H1 (cell line): ENCODE measurements at regions not wholly inside any gene's neighbourhood (a gene's known extent, or its start where the extent isn't known, plus 50 kb on each side); places are given as distances from the start of the nearest gene placed in this dataset.

Experiments
- CTCF ChIA-PET: fragments of 300-600 bp; sonication (Branson Sonifier 250); formaldehyde crosslinking; loops from one replicate; lab custom pipeline; 2021; ENCODE audit not compliant: partially characterized antibody; lab: Charles Lee
- POLR2A ChIA-PET: fragments of 300-600 bp; sonication (Branson Sonifier 250); formaldehyde crosslinking; loops from one replicate; lab custom pipeline; 2021; ENCODE audit warnings: inconsistent platforms; ENCODE audit not compliant: partially characterized antibody; lab: Charles Lee
- DNase-seq, 2 experiments: peaks; one replicate each; pipeline versions ENCODE4 v3.0.0 to v3.0.0-alpha.2; 2010 to 2022; ENCODE audit warnings: low spot score in 2 of 2, low read depth in 1 of 2, mixed read lengths in 1 of 2
- FAIRE-seq: peaks from 2 replicates; lab custom pipeline; 2011; peaks lifted over from hg19 to GRCh38; lab: Jason Lieb, UNC
- H2AFZ ChIP-seq: 2 replicates; pipeline ENCODE4 v1.8.1; 2012; ENCODE audit warnings: low read length, inconsistent platforms
- H2AK5ac ChIP-seq: 2 replicates; pipeline ENCODE4 v1.6.1; 2013; ENCODE audit warnings: low read depth, low read length
- H2BK120ac ChIP-seq: replicated peaks from 2 replicates; pipeline ENCODE3; 2013; ENCODE audit warnings: low read depth, low read length, inconsistent platforms
- H2BK12ac ChIP-seq: 2 replicates; pipeline ENCODE4 v1.6.1; 2013; ENCODE audit warnings: low read depth, low read length
- H2BK15ac ChIP-seq: 2 replicates; pipeline ENCODE4 v1.6.1; 2013; ENCODE audit warnings: low read length
- H2BK20ac ChIP-seq: 2 replicates; pipeline ENCODE4 v1.6.1; 2013; ENCODE audit warnings: low read length
- H2BK5ac ChIP-seq: 2 replicates; pipeline ENCODE4 v1.6.1; 2013; ENCODE audit warnings: low read depth, low read length
- H3K14ac ChIP-seq: 2 replicates; pipeline ENCODE4 v1.6.1; 2013; ENCODE audit warnings: inconsistent platforms; ENCODE audit not compliant: insufficient read length
- H3K18ac ChIP-seq: 2 replicates; pipeline ENCODE4 v1.6.1; 2013; ENCODE audit warnings: low read length; ENCODE audit errors: extremely low read depth
- H3K23ac ChIP-seq: 2 replicates; pipeline ENCODE4 v1.6.1; 2013; ENCODE audit warnings: inconsistent platforms; ENCODE audit not compliant: insufficient read length
- H3K23me2 ChIP-seq: 2 replicates; pipeline ENCODE4 v1.6.1; 2013; ENCODE audit warnings: low read depth, low read length
- H3K27ac ChIP-seq: 2 replicates; pipeline ENCODE4 v1.6.1; 2011; ENCODE audit warnings: low read depth, low read length, inconsistent platforms
- H3K27me3 ChIP-seq, 4 experiments: replicated peaks in 1 of 4; 1 replicate in 1 of 4; 2 replicates in 3 of 4; pipeline versions ENCODE4 v1.6.1 to v1.8.1; 2011 to 2013; ENCODE audit warnings: low read length in 3 of 4, mild to moderate bottlenecking in 3 of 4, inconsistent platforms in 2 of 4, mixed read lengths in 2 of 4, moderate library complexity in 1 of 4; ENCODE audit not compliant: control insufficient read depth in 3 of 4, insufficient read depth in 3 of 4; ENCODE audit errors: extremely low read depth in 1 of 4
- H3K36me3 ChIP-seq, 4 experiments: 2 replicates each; pipeline versions ENCODE4 v1.6.1 to v1.8.1; 2011 to 2013; ENCODE audit warnings: mild to moderate bottlenecking in 4 of 4, low read length in 3 of 4, moderate library complexity in 2 of 4, control low read depth in 1 of 4, inconsistent platforms in 1 of 4; ENCODE audit not compliant: insufficient read depth in 4 of 4, control insufficient read depth in 2 of 4
- H3K4ac ChIP-seq: replicated peaks from 2 replicates; pipeline ENCODE3; 2013; ENCODE audit warnings: low read length, low read depth, mixed read lengths, inconsistent platforms; ENCODE audit not compliant: insufficient read length
- H3K4me1 ChIP-seq, 4 experiments: replicated peaks in 1 of 4; 1 replicate in 1 of 4; 2 replicates in 3 of 4; pipeline versions ENCODE4 v1.6.1 to v1.8.1; 2011 to 2013; ENCODE audit warnings: low read length in 3 of 4, inconsistent platforms in 2 of 4, mixed read lengths in 1 of 4; ENCODE audit not compliant: insufficient read depth in 4 of 4, control insufficient read depth in 3 of 4
- H3K4me2 ChIP-seq, 2 experiments: 2 replicates each; pipeline versions ENCODE4 v1.6.1 to v1.8.1; 2011 to 2013; ENCODE audit warnings: low read depth in 2 of 2, low read length in 2 of 2, control low read depth in 1 of 2, inconsistent platforms in 1 of 2, mild to moderate bottlenecking in 1 of 2; ENCODE audit not compliant: insufficient read depth in 1 of 2
- H3K4me3 ChIP-seq, 4 experiments: fragments of 200-600, 300-600 bp in 1 of 4; sonication (generic), shearing (Covaris generic), sonication (Bioruptor Twin) in 1 of 4; 2 replicates each; pipeline versions ENCODE4 v1.5.1 to v1.8.1; 2011 to 2016; ENCODE audit warnings: low read length in 4 of 4, low read depth in 3 of 4, control low read depth in 2 of 4, inconsistent platforms in 2 of 4, mild to moderate bottlenecking in 2 of 4, mixed read lengths in 1 of 4, moderate library complexity in 1 of 4; ENCODE audit not compliant: insufficient read depth in 2 of 4; ENCODE audit errors: extremely low read depth in 1 of 4
- H3K56ac ChIP-seq: replicated peaks from 2 replicates; pipeline ENCODE3; 2013; ENCODE audit warnings: low read depth, mild to moderate bottlenecking, mixed read lengths, low read length, inconsistent platforms; ENCODE audit not compliant: insufficient read length
- H3K79me1 ChIP-seq: 2 replicates; pipeline ENCODE4 v1.6.1; 2013; ENCODE audit warnings: low read depth, low read length, control low read depth
- H3K79me2 ChIP-seq, 2 experiments: 2 replicates each; pipeline versions ENCODE4 v1.6.1 to v1.8.1; 2012 to 2013; ENCODE audit warnings: low read length in 2 of 2, mild to moderate bottlenecking in 2 of 2, inconsistent platforms in 1 of 2; ENCODE audit not compliant: insufficient read depth in 2 of 2, control insufficient read depth in 1 of 2
- H3K9ac ChIP-seq, 4 experiments: replicated peaks in 1 of 4; 1 replicate in 1 of 4; 2 replicates in 3 of 4; pipeline versions ENCODE4 v1.6.1 to v1.8.1; 2011 to 2013; ENCODE audit warnings: low read depth in 3 of 4, low read length in 3 of 4, control low read depth in 2 of 4, mild to moderate bottlenecking in 2 of 4, moderate library complexity in 2 of 4, inconsistent platforms in 1 of 4; ENCODE audit errors: extremely low read depth in 1 of 4
- H3K9me3 ChIP-seq, 2 experiments: 2 replicates each; pipeline versions ENCODE4 v1.6.1 to v1.8.1; 2012 to 2013; ENCODE audit warnings: mild to moderate bottlenecking in 2 of 2, moderate library complexity in 2 of 2, control low read depth in 1 of 2, inconsistent platforms in 1 of 2, low read depth in 1 of 2, low read length in 1 of 2, mixed read lengths in 1 of 2; ENCODE audit not compliant: insufficient read depth in 2 of 2
- H4K20me1 ChIP-seq, 2 experiments: replicated peaks in 1 of 2; 2 replicates each; pipeline versions ENCODE3 to v1.8.1; 2011 to 2013; ENCODE audit warnings: inconsistent platforms in 2 of 2, low read length in 2 of 2, mild to moderate bottlenecking in 1 of 2; ENCODE audit not compliant: insufficient read depth in 2 of 2, control insufficient read depth in 1 of 2
- H4K5ac ChIP-seq: 2 replicates; pipeline ENCODE4 v1.6.1; 2013; ENCODE audit warnings: low read length, low read depth, mixed read lengths, inconsistent platforms; ENCODE audit not compliant: insufficient read length
- H4K8ac ChIP-seq: 2 replicates; pipeline ENCODE4 v1.8.0; 2013; ENCODE audit warnings: mild to moderate bottlenecking, moderate library complexity, low read length, inconsistent platforms; ENCODE audit not compliant: insufficient read depth; ENCODE audit errors: extremely low read depth
- H4K91ac ChIP-seq: replicated peaks from 2 replicates; pipeline ENCODE3; 2013; ENCODE audit warnings: low read length, mixed read lengths, inconsistent platforms; ENCODE audit not compliant: insufficient read length
- EP300 ChIP-seq, 2 experiments: IDR thresholded peaks; 1 replicate in 1 of 2; 2 replicates in 1 of 2; pipeline ENCODE4 v1.6.1; 2011 to 2012; ENCODE audit warnings: low read depth in 2 of 2, low read length in 2 of 2, mild to moderate bottlenecking in 2 of 2, borderline replicate concordance in 1 of 2, inconsistent platforms in 1 of 2, moderate library complexity in 1 of 2
- WGBS, 2 experiments: shearing (Covaris generic) in 1 of 2; methylation state at CpG; one replicate each; pipeline versions ENCODE4 v1.1.6 to v1.1.7; 2013 to 2015; ENCODE audit warnings: low lambda C conversion rate in 2 of 2, mixed read lengths in 2 of 2, inconsistent platforms in 1 of 2, low coverage in 1 of 2, missing lambda C conversion rate in 1 of 2; ENCODE audit not compliant: insufficient replicate concordance in 2 of 2, insufficient coverage in 1 of 2, insufficient read length in 1 of 2; ENCODE audit errors: extremely low coverage in 1 of 2, missing lambda C conversion rate in 1 of 2; 5-methylcytosine and 5-hydroxymethylcytosine counted together

DNA sequence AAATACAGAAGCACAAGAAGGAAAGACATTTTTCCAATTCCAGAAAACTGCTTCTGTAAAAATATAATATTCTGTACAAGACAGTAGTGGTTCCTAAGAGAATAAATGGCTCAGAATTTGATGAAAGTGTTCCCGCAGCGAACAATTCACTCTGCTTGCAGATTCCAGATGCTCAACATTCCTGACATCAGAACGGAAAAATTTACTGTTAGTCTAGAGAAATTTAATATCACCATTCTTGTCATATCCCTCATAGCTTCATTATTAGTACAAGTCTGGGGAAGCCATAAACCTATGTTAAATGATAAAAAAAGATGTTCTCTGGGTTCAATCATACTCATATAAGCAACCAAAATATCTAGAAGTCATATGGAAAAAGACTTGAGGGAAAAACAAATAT lies 83.6 kb downstream of the MPP7 start:
- no peak overlapping the region for H2BK15ac ChIP-seq
- WGBS, 2 experiments: 88% methylated on average over 3 of the region's 3 CpGs; no CpG with 5 or more reads in 1 of the 2 experiments
- no peak overlapping the region for H3K56ac ChIP-seq
- FAIRE-seq (no peak), DNase-seq (no peak)
- no peak overlapping the region for H3K14ac ChIP-seq
- no peaks in the 10 kb centered on the region for H3K79me1 ChIP-seq
- H3K9me3 ChIP-seq: no peaks in the 10 kb centered on the region
- H4K8ac ChIP-seq: no peak overlapping the region
- ChIA-PET POLR2A (no interaction called here), CTCF (interaction anchor here (1.4 kb wide), 1 partner anchor 18 kb away, joined by 3 read pairs; no protein-coding TSS in a partner anchor)
- no peak overlapping the region for H2BK120ac ChIP-seq
- no peak overlapping the region for H2BK20ac ChIP-seq
- no peaks in the 10 kb centered on the region for H4K20me1 ChIP-seq
- no peak overlapping the region for H2BK5ac ChIP-seq
- H4K5ac ChIP-seq: no peak overlapping the region
- H3K4me1 ChIP-seq: peaks cover 2 to 14% (median 5%) of the 10 kb centered on the region in 4 experiments; a peak in 4 of 7 replicates
- no peak overlapping the region for H3K4me2 ChIP-seq
- no peak overlapping the region for H3K4me3 ChIP-seq
- H2AFZ ChIP-seq: no peak overlapping the region
- H2BK12ac ChIP-seq: no peak overlapping the region
- H3K23ac ChIP-seq: no peak overlapping the region
- H4K91ac ChIP-seq: no peak overlapping the region
- H3K36me3 ChIP-seq: no peaks in the 10 kb centered on the region
- H3K27me3 ChIP-seq: no peaks in the 10 kb centered on the region
- H3K27ac ChIP-seq: no peak overlapping the region
- no peak overlapping the region for H3K18ac ChIP-seq
- H3K9ac ChIP-seq: no peak overlapping the region
- H2AK5ac ChIP-seq: no peak overlapping the region
- no peaks in the 10 kb centered on the region for H3K79me2 ChIP-seq
- no peak for TF ChIP-seq EP300 (IDR thresholded peaks at IDR 0.05; ENCODE audit: borderline replicate concordance in 1 of 2, low read depth in 2 of 2, low read length in 2 of 2)
- no peak overlapping the region for H3K4ac ChIP-seq
- no peaks in the 10 kb centered on the region for H3K23me2 ChIP-seq
